K562 (cell line): ENCODE measurements at regions not wholly inside any gene's neighbourhood (a gene's known extent, or its start where the extent isn't known, plus 50 kb on each side); places are given as distances from the start of the nearest gene placed in this dataset.

Source experiments
- ATAC-seq: fragments of 200-7000 bp; cut with Tn5 transposase; 3 replicates; pipeline ENCODE4 v1.9.1; 2020; ENCODE audit warnings: moderate library complexity
- BruUV-seq: library from RNA; stranded (reverse); fragments of 400-500 nt; replicated peaks from 2 replicates; lab custom pipeline; 2021; lab: Mats Ljungman, UMichigan
- CTCF ChIA-PET: fragments of 300-600 bp; formaldehyde crosslinking; extraction: SDS; loops from one replicate; lab custom pipeline; 2021; ENCODE audit warnings: low intra/inter-chr PET ratio; lab: Yijun Ruan, JAX
- POLR2A ChIA-PET: fragments of 300-600, 350-650 bp; sonication (Branson Sonifier 250); formaldehyde crosslinking; extraction: SDS; loops from one replicate; lab custom pipeline; 2021; ENCODE audit warnings: antibody characterized with exemption, inconsistent platforms; lab: Yijun Ruan, JAX
- DNase-seq, 4 experiments: peaks; one replicate each; pipeline versions ENCODE4 v3.0.0 to v3.0.0-alpha.2; 2011 to 2018; ENCODE audit warnings: low spot score in 3 of 4, mixed read lengths in 3 of 4; ENCODE audit errors: extremely low read depth in 1 of 4
- FAIRE-seq: peaks from 2 replicates; lab custom pipeline; 2011; peaks lifted over from hg19 to GRCh38; lab: Jason Lieb, UNC
- H2AFZ ChIP-seq: 2 replicates; pipeline ENCODE4 v1.6.0; 2011; ENCODE audit warnings: low read depth, low read length, control low read depth, inconsistent platforms
- H3K27ac ChIP-seq: fragments of 200-600 bp; 3 replicates; pipeline ENCODE4 v1.8.0; 2011; ENCODE audit warnings: low read depth, mild to moderate bottlenecking, control low read depth, inconsistent platforms, low read length, moderate library complexity, mixed read lengths; ENCODE audit errors: extremely low read depth
- H3K27me3 ChIP-seq, 2 experiments: fragments of 300-600 bp in 1 of 2; 2 replicates in 1 of 2; 3 replicates in 1 of 2; pipeline versions ENCODE4 v1.6.0 to v1.8.0; 2011; ENCODE audit warnings: inconsistent platforms in 2 of 2, low read length in 2 of 2, mild to moderate bottlenecking in 1 of 2, mixed read lengths in 1 of 2, moderate library complexity in 1 of 2; ENCODE audit not compliant: control insufficient read depth in 2 of 2, insufficient read depth in 2 of 2
- H3K36me3 ChIP-seq: fragments of 300-600 bp; 3 replicates; pipeline ENCODE4 v1.8.0; 2011; ENCODE audit warnings: mild to moderate bottlenecking, low read length, inconsistent platforms; ENCODE audit not compliant: control insufficient read depth, insufficient read depth
- H3K4me1 ChIP-seq, 2 experiments: fragments of 200-600 bp in 1 of 2; replicated peaks in 1 of 2; 2 replicates in 1 of 2; 3 replicates in 1 of 2; pipeline versions ENCODE4 v1.5.1 to v1.8.0; 2011; ENCODE audit warnings: inconsistent platforms in 2 of 2, low read length in 2 of 2, mild to moderate bottlenecking in 1 of 2, mixed read lengths in 1 of 2, moderate library complexity in 1 of 2; ENCODE audit not compliant: control insufficient read depth in 2 of 2, insufficient read depth in 2 of 2
- H3K4me2 ChIP-seq: 2 replicates; pipeline ENCODE4 v1.6.1; 2011; ENCODE audit warnings: low read length, control low read depth, inconsistent platforms, mixed read lengths; ENCODE audit not compliant: insufficient read depth
- H3K4me3 ChIP-seq: fragments of 200-600 bp; sonication (generic), shearing (Covaris generic); 2 replicates; pipeline ENCODE4 v1.5.1; 2016; ENCODE audit warnings: control low read depth, inconsistent platforms
- H3K79me2 ChIP-seq: fragments of 200-600 bp; 3 replicates; pipeline ENCODE4 v1.8.0; 2011; ENCODE audit warnings: low read length, inconsistent platforms; ENCODE audit not compliant: control insufficient read depth, insufficient read depth
- H3K9ac ChIP-seq, 2 experiments: 2 replicates each; pipeline versions ENCODE4 v1.6.0 to v1.6.1; 2011; ENCODE audit warnings: low read depth in 2 of 2, low read length in 2 of 2, control low read depth in 1 of 2, inconsistent platforms in 1 of 2, mild to moderate bottlenecking in 1 of 2, mixed read lengths in 1 of 2; ENCODE audit not compliant: insufficient read depth in 1 of 2
- H3K9me1 ChIP-seq: one replicate; pipeline ENCODE4 v1.6.0; 2011; ENCODE audit warnings: inconsistent platforms, mild to moderate bottlenecking, low read length, moderate library complexity; ENCODE audit not compliant: control insufficient read depth, insufficient read depth
- H3K9me3 ChIP-seq: replicated peaks from 2 replicates; pipeline ENCODE4 v1.5.1; 2011; ENCODE audit warnings: low read depth, low read length, inconsistent platforms; ENCODE audit not compliant: control insufficient read depth, insufficient read depth
- H4K20me1 ChIP-seq: replicated peaks from 2 replicates; pipeline ENCODE4 v1.6.1; 2011; ENCODE audit warnings: low read length, inconsistent platforms, mixed read lengths; ENCODE audit not compliant: control insufficient read depth, insufficient read depth
- CEBPG ChIP-seq, 3 experiments: fragments of 200-800 bp in 1 of 3; sonication (Bioruptor generic) in 1 of 3; sonication (generic) in 1 of 3; formaldehyde crosslinking in 1 of 3; IDR thresholded peaks in 2 of 3; conservative IDR thresholded peaks in 1 of 3; 2 replicates each; pipeline versions ENCODE4 v1.6.1 to v1.8.0; 2016 to 2022; ENCODE audit warnings: missing compliant biosample characterization in 2 of 3, missing genetic modification characterization in 2 of 3, mild to moderate bottlenecking in 1 of 3, missing genetic modification reagents in 1 of 3
- TCF7 ChIP-seq: sonication (generic); IDR thresholded peaks from 2 replicates; pipeline ENCODE4 v1.6.1; 2016; ENCODE audit warnings: antibody characterized with exemption, borderline replicate concordance
- ZNF143 ChIP-seq: sonication (generic); formaldehyde crosslinking; IDR thresholded peaks from 2 replicates; pipeline ENCODE4 v1.9.0; 2022; ENCODE audit warnings: mild to moderate bottlenecking, missing genetic modification reagents
- ZNF586 ChIP-seq: fragments of 450-650 bp; formaldehyde crosslinking; conservative IDR thresholded peaks from 2 replicates; pipeline ENCODE4 v1.4.0; 2020; ENCODE audit warnings: mild to moderate bottlenecking, moderate library complexity
- WGBS: fragments of 100-300 bp; shearing (Covaris generic); methylation state at CpG from one replicate; pipeline ENCODE4 v1.1.6; 2016; ENCODE audit warnings: low coverage, mixed read lengths; ENCODE audit not compliant: insufficient coverage; ENCODE audit errors: missing lambda C conversion rate; 5-methylcytosine and 5-hydroxymethylcytosine counted together
- in situ Hi-C: fragments of 300-500 bp; cut with MboI; formaldehyde crosslinking; loops from 4 replicates; pipeline ENCODE4 v1.15.0; 2018; ENCODE audit warnings: inconsistent platforms, mixed read lengths
- intact Hi-C: fragments of 100-400 bp; cut with micrococcal nuclease; formaldehyde crosslinking; loops from 2 replicates; pipeline ENCODE4 v1.14.2; 2022
- TF ChIP-seq, protein P1 (sequence below): fragments of 200-800 bp; sonication (Bioruptor generic); IDR thresholded peaks from 2 replicates; pipeline ENCODE4 v1.6.1; 2017; ENCODE audit warnings: missing genetic modification characterization, missing compliant biosample characterization
- TF ChIP-seq, protein P2 (sequence below): IDR thresholded peaks from 3 replicates; pipeline ENCODE4 v1.6.1; 2011; ENCODE audit warnings: borderline replicate concordance, mild to moderate bottlenecking, moderate library complexity; ENCODE audit not compliant: insufficient read length; ENCODE audit errors: extremely low read depth

DNA sequence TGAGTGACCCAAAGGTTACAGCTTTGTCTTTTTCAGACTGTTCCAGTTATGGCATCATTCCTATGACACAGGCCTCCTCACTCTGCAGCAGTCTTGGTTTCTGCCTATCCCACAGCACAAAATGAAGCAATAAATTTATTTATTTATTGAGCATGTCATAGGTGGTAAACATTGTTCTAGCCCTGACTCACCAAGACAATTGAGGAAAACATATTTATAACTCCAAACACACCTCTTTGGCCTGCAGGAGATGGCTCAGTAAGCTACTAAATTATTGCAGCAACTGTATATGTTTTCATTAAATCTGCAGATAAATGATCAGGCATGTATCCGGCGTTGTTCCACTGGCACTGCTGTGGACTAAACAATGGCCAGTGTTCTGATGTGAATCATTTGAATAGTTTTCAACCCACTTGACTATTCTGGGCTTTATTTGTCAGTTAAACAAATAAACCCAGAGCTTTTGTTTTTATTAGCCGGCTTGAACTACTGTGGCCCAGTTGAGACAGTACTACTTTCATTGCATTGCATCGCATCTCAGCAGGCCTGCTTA, 83.2 kb downstream of the FOXD1 start (continued):
- TF ChIP-seq, protein P1, sequence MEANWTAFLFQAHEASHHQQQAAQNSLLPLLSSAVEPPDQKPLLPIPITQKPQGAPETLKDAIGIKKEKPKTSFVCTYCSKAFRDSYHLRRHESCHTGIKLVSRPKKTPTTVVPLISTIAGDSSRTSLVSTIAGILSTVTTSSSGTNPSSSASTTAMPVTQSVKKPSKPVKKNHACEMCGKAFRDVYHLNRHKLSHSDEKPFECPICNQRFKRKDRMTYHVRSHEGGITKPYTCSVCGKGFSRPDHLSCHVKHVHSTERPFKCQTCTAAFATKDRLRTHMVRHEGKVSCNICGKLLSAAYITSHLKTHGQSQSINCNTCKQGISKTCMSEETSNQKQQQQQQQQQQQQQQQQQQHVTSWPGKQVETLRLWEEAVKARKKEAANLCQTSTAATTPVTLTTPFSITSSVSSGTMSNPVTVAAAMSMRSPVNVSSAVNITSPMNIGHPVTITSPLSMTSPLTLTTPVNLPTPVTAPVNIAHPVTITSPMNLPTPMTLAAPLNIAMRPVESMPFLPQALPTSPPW (CRISPR knock-in tag), result no peak
- TF ChIP-seq ZNF586 (CRISPR knock-in tag) (no peak), ZNF143 (CRISPR knock-in tag) (no peak), TCF7 (no peak)

- Histone ChIP-seq H3K9me3 (no peaks in the 10 kb centered on the region), H3K36me3 (no peaks in the 10 kb centered on the region), H3K27me3 (peaks cover 3 to 20% of the 10 kb centered on the region in 2 experiments; a peak in 3 of 5 replicates), H3K79me2 (no peaks in the 10 kb centered on the region), H3K9me1 (no peaks in the 10 kb centered on the region), H2AFZ (no peak overlapping the region), H3K4me1 (no peaks in the 10 kb centered on the region), H4K20me1 (no peaks in the 10 kb centered on the region), H3K4me3 (no peak overlapping the region), H3K9ac (no peak overlapping the region), H3K4me2 (no peak overlapping the region), H3K27ac (no peak overlapping the region)
- no peak for ATAC-seq
- ChIA-PET CTCF (no interaction called here), POLR2A (interaction anchor here (1.0 kb wide), 1 partner anchor 19 kb away, joined by 4 read pairs; no protein-coding TSS in a partner anchor)
- WGBS, result 0% methylated on average over 4 of the region's 4 CpGs
- TF ChIP-seq CEBPG (CRISPR knock-in tag; IDR thresholded peaks at IDR 0.05) (no peak), CEBPG (tag; conservative IDR thresholded peaks at IDR 0.05 in 1 of 2, IDR thresholded peaks at IDR 0.05 in 1 of 2) (peak; percentile 84)
- TF ChIP-seq, protein P2, sequence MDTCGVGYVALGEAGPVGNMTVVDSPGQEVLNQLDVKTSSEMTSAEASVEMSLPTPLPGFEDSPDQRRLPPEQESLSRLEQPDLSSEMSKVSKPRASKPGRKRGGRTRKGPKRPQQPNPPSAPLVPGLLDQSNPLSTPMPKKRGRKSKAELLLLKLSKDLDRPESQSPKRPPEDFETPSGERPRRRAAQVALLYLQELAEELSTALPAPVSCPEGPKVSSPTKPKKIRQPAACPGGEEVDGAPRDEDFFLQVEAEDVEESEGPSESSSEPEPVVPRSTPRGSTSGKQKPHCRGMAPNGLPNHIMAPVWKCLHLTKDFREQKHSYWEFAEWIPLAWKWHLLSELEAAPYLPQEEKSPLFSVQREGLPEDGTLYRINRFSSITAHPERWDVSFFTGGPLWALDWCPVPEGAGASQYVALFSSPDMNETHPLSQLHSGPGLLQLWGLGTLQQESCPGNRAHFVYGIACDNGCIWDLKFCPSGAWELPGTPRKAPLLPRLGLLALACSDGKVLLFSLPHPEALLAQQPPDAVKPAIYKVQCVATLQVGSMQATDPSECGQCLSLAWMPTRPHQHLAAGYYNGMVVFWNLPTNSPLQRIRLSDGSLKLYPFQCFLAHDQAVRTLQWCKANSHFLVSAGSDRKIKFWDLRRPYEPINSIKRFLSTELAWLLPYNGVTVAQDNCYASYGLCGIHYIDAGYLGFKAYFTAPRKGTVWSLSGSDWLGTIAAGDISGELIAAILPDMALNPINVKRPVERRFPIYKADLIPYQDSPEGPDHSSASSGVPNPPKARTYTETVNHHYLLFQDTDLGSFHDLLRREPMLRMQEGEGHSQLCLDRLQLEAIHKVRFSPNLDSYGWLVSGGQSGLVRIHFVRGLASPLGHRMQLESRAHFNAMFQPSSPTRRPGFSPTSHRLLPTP, result no peak
- in situ Hi-C loops (no loop called here), intact Hi-C loops (no loop called here)
- BruUV-seq, result no TSS peak
- FAIRE-seq, result no peak
- no peak for DNase-seq
Observed at GRCh38 chr5:73363911-73364730, 84.5 kb downstream of the FOXD1 start.
